ENCODE measurements at regions not wholly inside any gene's neighbourhood (a gene's known extent, or its start where the extent isn't known, plus 50 kb on each side); places are given as distances from the start of the nearest gene placed in this dataset.

- TF ChIP-seq GATA2 (IDR thresholded peaks at IDR 0.05; ENCODE audit: low read depth, low read length) = no peak
- TF ChIP-seq GATA3 (IDR thresholded peaks at IDR 0.05; ENCODE audit: low read depth, low read length) = no peak
These were observed 446.7 kb upstream of the B3GALT2 start for GRCh38 chr1:193633093-193633492.

DNA sequence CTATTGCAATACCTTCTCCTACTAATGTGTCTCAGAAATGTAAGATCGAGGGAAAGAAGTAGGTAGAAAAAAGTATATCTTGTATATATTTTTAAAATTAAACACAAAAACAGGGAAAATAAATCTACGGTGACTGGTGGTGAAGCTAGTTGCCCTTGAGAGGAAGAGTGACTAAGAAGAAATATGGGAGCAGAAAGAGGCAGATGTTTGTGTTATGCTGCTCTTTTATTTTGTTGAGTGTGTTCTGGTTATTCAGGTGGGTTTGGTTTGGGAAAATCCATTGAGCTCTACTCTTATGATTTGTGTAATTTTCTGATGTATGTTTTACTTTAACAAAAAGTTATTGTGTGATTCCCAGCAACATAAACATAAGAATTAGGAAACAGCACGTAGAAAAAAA, 444.9 kb upstream of the B3GALT2 start:
- TF ChIP-seq GATA2 (IDR thresholded peaks at IDR 0.05; ENCODE audit: low read depth, low read length) = no peak
- no peak for TF ChIP-seq GATA3 (IDR thresholded peaks at IDR 0.05; ENCODE audit: low read depth, low read length)

DNA sequence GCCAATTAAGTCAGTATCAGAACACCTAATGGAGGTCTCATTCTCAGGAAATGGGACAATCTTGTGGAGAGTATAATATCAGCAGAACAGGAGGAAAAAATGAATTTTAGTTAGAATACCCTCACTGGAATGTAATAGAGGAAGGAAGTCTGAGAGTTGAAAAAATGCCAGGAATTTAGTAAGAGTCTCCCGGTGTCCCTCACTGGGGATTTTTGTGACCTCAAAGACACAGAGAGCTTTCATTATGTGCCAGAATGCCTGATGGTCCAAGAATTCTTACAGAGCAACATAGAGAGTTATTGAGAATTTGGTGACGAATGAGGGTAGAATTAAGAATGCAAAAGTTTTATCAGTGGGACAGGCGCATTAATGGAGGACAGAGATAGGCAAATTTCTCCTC, 443.5 kb upstream of the B3GALT2 start:
- TF ChIP-seq GATA2 (IDR thresholded peaks at IDR 0.05; ENCODE audit: low read depth, low read length) = no peak
- TF ChIP-seq GATA3 (IDR thresholded peaks at IDR 0.05; ENCODE audit: low read depth, low read length) = no peak

- TF ChIP-seq GATA2 (IDR thresholded peaks at IDR 0.05; ENCODE audit: low read depth, low read length) (no peak), GATA3 (IDR thresholded peaks at IDR 0.05; ENCODE audit: low read depth, low read length) (no peak)
These were observed 440.3 kb upstream of the B3GALT2 start for GRCh38 chr1:193626695-193627094.

DNA sequence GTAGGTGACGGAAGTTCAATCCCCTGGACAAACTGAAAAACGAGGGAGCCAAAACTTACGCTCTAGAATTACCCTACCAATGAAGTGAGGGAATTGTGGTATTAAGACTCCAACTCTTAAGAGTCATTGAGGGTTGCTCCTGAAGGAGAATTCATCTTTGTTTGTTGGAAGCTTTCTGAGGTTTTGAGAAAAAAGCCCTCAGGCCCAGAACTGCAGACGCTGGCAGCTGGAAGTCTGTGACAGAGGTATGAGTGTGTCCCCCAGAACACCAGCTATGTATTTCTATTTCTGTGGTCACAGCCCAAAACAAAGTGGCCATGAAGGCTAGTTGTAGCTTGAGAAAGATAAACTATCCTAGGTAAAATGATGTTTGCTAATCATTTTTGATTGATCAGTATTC, 438.8 kb upstream of the B3GALT2 start:
- TF ChIP-seq GATA3 (IDR thresholded peaks at IDR 0.05; ENCODE audit: low read depth, low read length) = no peak
- TF ChIP-seq GATA2 (IDR thresholded peaks at IDR 0.05; ENCODE audit: low read depth, low read length) = no peak

DNA sequence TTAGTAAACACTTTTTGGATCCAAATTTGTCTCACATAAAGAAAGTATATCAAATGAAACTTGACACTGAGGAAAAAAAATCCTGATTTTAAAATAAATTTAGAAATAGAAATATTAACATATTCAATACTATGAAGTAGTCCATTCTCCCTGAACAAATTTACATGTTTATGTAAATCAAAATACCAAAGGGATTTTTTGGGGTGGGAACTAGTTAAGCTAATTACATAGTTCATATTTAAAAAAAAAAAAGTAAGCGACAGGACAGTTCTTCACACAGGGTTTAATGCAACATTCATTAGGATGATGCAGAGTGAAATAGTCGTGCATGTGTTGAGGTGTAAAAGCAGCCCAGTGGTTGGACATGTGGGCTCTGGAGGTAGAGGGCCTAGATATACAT, 433.5 kb upstream of the B3GALT2 start:
- TF ChIP-seq GATA3 (IDR thresholded peaks at IDR 0.05; ENCODE audit: low read depth, low read length) = no peak
- TF ChIP-seq GATA2 (IDR thresholded peaks at IDR 0.05; ENCODE audit: low read depth, low read length) = no peak

- TF ChIP-seq GATA3 (IDR thresholded peaks at IDR 0.05; ENCODE audit: low read depth, low read length) = no peak
- no peak for TF ChIP-seq GATA2 (IDR thresholded peaks at IDR 0.05; ENCODE audit: low read depth, low read length)
These were observed 428.4 kb upstream of the B3GALT2 start for GRCh38 chr1:193614817-193615216.

- TF ChIP-seq GATA2 (IDR thresholded peaks at IDR 0.05; ENCODE audit: low read depth, low read length) (no peak), GATA3 (IDR thresholded peaks at IDR 0.05; ENCODE audit: low read depth, low read length) (no peak)
These were observed 427.9 kb upstream of the B3GALT2 start for GRCh38 chr1:193614275-193614674.

- TF ChIP-seq GATA2 (IDR thresholded peaks at IDR 0.05; ENCODE audit: low read depth, low read length) = no peak
- no peak for TF ChIP-seq GATA3 (IDR thresholded peaks at IDR 0.05; ENCODE audit: low read depth, low read length)
These were observed 426.6 kb upstream of the B3GALT2 start for GRCh38 chr1:193613041-193613440.

DNA sequence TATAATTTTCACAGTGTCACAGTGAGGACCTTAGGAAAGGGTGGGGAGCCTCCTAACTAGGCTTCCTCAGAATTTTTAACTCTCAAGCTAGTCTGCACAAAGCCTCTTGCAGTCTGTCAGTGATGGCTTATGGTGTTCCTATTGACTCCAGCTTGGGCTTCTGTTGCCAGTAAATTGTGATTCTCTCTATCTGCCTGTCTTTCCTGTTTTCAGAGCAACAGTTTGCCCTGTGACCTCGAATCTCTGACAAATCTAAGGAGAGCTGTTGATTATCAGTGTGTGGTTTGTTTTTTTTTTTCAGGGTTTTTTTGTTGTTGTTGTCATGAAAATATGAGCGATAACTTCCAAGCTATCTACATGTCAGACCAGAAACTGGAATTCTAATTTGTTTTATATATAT, 423.2 kb upstream of the B3GALT2 start:
- TF ChIP-seq GATA2 (IDR thresholded peaks at IDR 0.05; ENCODE audit: low read depth, low read length) = no peak
- TF ChIP-seq GATA3 (IDR thresholded peaks at IDR 0.05; ENCODE audit: low read depth, low read length) = no peak

DNA sequence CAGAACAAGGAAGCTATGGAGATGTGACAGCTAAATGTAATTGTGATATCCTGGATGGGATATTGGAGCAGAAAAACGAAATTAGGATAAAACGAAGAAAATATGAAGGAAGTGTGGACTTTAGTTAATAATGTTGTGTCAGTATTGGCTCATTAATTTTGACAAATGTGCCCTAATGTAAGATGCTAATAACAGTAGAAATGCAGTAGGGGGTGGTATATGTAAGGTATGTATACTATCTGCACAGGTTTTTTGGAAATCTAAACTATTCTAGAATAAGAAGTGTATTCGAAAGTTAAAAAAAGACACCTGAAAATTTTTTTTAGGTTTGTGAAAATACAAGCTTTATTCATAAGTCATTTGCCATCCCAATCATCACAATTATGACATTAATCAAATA, 421.4 kb upstream of the B3GALT2 start:
- no peak for TF ChIP-seq GATA2 (IDR thresholded peaks at IDR 0.05; ENCODE audit: low read depth, low read length)
- no peak for TF ChIP-seq GATA3 (IDR thresholded peaks at IDR 0.05; ENCODE audit: low read depth, low read length)

DNA sequence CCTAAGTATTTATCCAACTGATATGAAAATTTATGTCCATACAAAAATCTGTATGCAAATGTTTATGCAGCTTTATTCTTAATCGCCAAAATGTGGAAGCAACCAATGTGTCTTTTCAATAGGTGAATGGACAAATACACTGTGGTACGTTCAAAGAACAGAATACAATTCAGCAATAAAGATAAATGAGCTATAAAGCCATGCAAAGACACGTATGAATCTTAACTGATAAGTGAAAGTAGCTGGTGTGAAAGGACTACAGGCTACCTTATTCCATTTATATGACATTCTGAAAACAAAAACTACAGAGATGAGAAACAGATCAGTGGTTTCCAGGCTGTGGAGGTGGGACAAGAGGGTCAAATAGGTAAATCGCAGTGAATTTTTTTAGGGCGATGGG, 419.6 kb upstream of the B3GALT2 start:
- no peak for TF ChIP-seq GATA2 (IDR thresholded peaks at IDR 0.05; ENCODE audit: low read depth, low read length)
- TF ChIP-seq GATA3 (IDR thresholded peaks at IDR 0.05; ENCODE audit: low read depth, low read length) = no peak

- TF ChIP-seq GATA2 (IDR thresholded peaks at IDR 0.05; ENCODE audit: low read depth, low read length) (no peak), GATA3 (IDR thresholded peaks at IDR 0.05; ENCODE audit: low read depth, low read length) (no peak)
These were observed 416.3 kb upstream of the B3GALT2 start for GRCh38 chr1:193602705-193603104.

DNA sequence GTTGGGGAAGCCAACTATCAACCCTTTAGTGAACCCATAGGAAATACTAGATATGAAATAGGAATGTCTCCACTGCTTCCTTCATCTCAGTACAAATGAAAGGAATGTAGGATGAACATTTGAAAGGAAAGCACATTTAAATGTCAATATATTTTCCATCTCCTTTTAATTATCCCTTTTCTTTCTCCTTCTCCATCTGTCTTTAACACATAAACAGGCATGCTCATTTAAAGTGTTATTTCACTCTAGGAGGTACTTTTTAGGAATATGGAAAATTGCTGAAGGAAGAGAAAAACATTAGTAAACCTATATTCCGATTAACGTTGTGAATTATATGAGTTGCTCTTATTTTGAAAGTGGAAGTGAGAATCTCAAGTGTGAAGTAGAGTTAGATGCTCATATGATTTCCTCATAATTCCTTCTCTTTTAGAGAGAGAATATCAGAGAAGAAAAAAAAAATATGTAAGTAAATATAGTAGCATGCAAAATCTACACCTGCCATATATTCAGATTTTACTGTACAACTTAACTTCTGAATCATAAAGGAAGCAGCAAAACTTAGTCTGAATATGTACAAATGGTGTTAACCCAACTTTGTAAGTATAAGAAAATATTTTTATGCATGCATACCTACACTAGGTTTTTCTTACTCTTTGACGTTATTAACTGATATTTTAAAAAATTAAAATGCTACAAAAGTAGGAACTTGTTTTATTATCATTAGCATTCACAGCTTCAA, 406.9 kb upstream of the B3GALT2 start:
- TF ChIP-seq GATA3 (IDR thresholded peaks at IDR 0.05; ENCODE audit: low read depth, low read length) (no peak), GATA2 (IDR thresholded peaks at IDR 0.05; ENCODE audit: low read depth, low read length) (no peak)

DNA sequence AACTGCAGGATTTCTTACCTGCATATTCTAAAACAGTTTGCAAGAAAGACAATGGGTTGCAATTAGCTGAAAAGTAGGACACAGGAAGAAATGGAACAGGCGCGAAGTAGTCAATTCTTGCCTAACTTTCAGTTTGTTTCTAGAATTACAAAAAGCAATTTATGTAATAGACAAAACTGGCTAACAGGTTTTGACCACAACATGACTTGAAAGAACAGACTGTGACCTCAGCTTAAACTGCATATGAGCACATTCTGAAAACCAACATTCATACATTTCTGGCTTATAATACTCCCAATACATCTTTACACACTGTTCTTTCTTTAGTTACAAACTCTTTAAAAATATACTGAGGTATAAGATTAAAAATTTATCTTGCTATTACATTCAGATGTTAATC, 405.9 kb upstream of the B3GALT2 start:
- TF ChIP-seq GATA3 (IDR thresholded peaks at IDR 0.05; ENCODE audit: low read depth, low read length) (no peak), GATA2 (IDR thresholded peaks at IDR 0.05; ENCODE audit: low read depth, low read length) (no peak)

DNA sequence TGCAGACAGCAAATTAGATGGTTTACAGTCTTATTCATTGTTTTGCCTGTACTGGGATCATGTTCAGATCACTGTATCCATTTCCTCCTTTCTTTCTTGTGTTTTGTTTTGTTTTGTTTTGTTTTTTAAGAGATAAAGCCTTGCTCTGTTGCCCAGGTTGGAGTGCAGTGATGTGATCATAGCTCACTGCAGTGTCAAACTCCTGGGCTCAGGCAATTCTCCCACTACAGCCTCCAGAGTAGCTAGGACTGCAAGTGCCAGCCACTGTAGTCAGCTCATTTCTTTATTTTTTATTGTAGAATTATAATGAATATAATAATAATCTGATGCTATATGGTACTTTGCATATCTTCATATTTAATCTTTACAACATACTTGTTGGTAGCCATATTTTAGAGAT, 403.7 kb upstream of the B3GALT2 start:
- TF ChIP-seq GATA3 (IDR thresholded peaks at IDR 0.05; ENCODE audit: low read depth, low read length) (no peak), GATA2 (IDR thresholded peaks at IDR 0.05; ENCODE audit: low read depth, low read length) (no peak)
